GM23338 (cell line): ENCODE measurements at regions not wholly inside any gene's neighbourhood (a gene's known extent, or its start where the extent isn't known, plus 50 kb on each side); places are given as distances from the start of the nearest gene placed in this dataset.

Experiments
- ATAC-seq: fragments of 200-7000 bp; cut with Tn5 transposase; 3 replicates; pipeline ENCODE4 v1.9.1; 2020
- DNase-seq: peaks from one replicate; pipeline ENCODE4 v3.0.0-alpha.2; 2015; ENCODE audit warnings: low spot score
- H2AFZ ChIP-seq: fragments of 200-600 bp; sonication (generic); 2 replicates; pipeline ENCODE4 v1.8.0; 2016; ENCODE audit warnings: antibody characterized with exemption, mild to moderate bottlenecking, moderate library complexity
- H3F3A ChIP-seq: fragments of 200-600 bp; sonication (generic); replicated peaks from 2 replicates; pipeline ENCODE4 v1.8.0; 2017; ENCODE audit warnings: antibody characterized with exemption, mixed run types, low read depth
- H3K27ac ChIP-seq: fragments of 200-600 bp; sonication (generic); 2 replicates; pipeline ENCODE4 v1.6.1; 2016; ENCODE audit warnings: low read depth
- H3K27me3 ChIP-seq: fragments of 200-600 bp; sonication (generic); 2 replicates; pipeline ENCODE4 v1.8.0; 2016; ENCODE audit warnings: mild to moderate bottlenecking, mixed run types, moderate library complexity; ENCODE audit not compliant: insufficient read depth
- H3K36me3 ChIP-seq: fragments of 200-600 bp; sonication (generic); 2 replicates; pipeline ENCODE4 v1.8.0; 2016; ENCODE audit warnings: mild to moderate bottlenecking; ENCODE audit not compliant: insufficient read depth
- H3K4me1 ChIP-seq: fragments of 200-600 bp; sonication (generic); 2 replicates; pipeline ENCODE4 v1.8.0; 2016; ENCODE audit warnings: mild to moderate bottlenecking, moderate library complexity; ENCODE audit not compliant: insufficient read depth
- H3K4me2 ChIP-seq: fragments of 200-600 bp; sonication (generic); 2 replicates; pipeline ENCODE4 v1.7.1; 2017; ENCODE audit warnings: mixed run types
- H3K4me3 ChIP-seq: fragments of 200-600 bp; sonication (generic); 2 replicates; pipeline ENCODE4 v1.6.1; 2016; ENCODE audit warnings: mixed run types
- H3K79me2 ChIP-seq: fragments of 200-600 bp; sonication (generic); replicated peaks from 2 replicates; pipeline ENCODE4 v1.8.0; 2017; ENCODE audit warnings: mild to moderate bottlenecking; ENCODE audit not compliant: insufficient read depth
- H3K9me2 ChIP-seq: fragments of 200-600 bp; sonication (generic); 2 replicates; pipeline ENCODE4 v1.8.0; 2017; ENCODE audit not compliant: insufficient read depth
- H4K20me1 ChIP-seq: fragments of 200-600 bp; sonication (generic); replicated peaks from 2 replicates; pipeline ENCODE4 v1.8.0; 2017; ENCODE audit warnings: mild to moderate bottlenecking; ENCODE audit not compliant: insufficient read depth
- H3K27ac Mint-ChIP-seq: 2 replicates; pipeline ENCODE4 v1.8.0; 2020; ENCODE audit warnings: inconsistent platforms, mild to moderate bottlenecking, moderate library complexity, mixed read lengths
- H3K27me3 Mint-ChIP-seq: 3 replicates; pipeline ENCODE4 v1.8.0; 2022; ENCODE audit warnings: low read depth, mild to moderate bottlenecking, moderate library complexity, mixed read lengths, inconsistent platforms; ENCODE audit not compliant: insufficient read depth, poor library complexity
- H3K36me3 Mint-ChIP-seq: 3 replicates; pipeline ENCODE4 v1.8.0; 2021; ENCODE audit warnings: low read depth, mild to moderate bottlenecking, inconsistent platforms, moderate library complexity, mixed read lengths
- H3K4me1 Mint-ChIP-seq: 3 replicates; pipeline ENCODE4 v1.8.0; 2020; ENCODE audit warnings: mild to moderate bottlenecking, inconsistent platforms, mixed read lengths
- H3K4me3 Mint-ChIP-seq: 3 replicates; pipeline ENCODE4 v1.8.0; 2021; ENCODE audit warnings: moderate library complexity, mild to moderate bottlenecking, inconsistent platforms, mixed read lengths
- H3K9me3 Mint-ChIP-seq: 3 replicates; pipeline ENCODE4 v1.8.0; 2020; ENCODE audit warnings: moderate library complexity, mild to moderate bottlenecking, inconsistent platforms, mixed read lengths
- CREB1 ChIP-seq: fragments of 250-450 bp; sonication (Bioruptor Pico); IDR thresholded peaks from 2 replicates; pipeline ENCODE4 v1.5.0; 2020; ENCODE audit warnings: low read depth, mild to moderate bottlenecking, moderate library complexity
- CTCF ChIP-seq, 2 experiments: fragments of 200-600 bp in 1 of 2; sonication (generic) in 1 of 2; conservative IDR thresholded peaks; 2 replicates each; pipeline versions ENCODE4 v1.5.1 to v1.6.1; 2016 to 2017; ENCODE audit warnings: antibody characterized with exemption in 2 of 2, low read depth in 2 of 2, mild to moderate bottlenecking in 2 of 2, moderate library complexity in 1 of 2
- EZH2 ChIP-seq: fragments of 200-600 bp; sonication (generic); IDR thresholded peaks from one replicate; pipeline ENCODE4 v1.8.0; 2017; ENCODE audit warnings: antibody characterized with exemption, mild to moderate bottlenecking, low read depth; ENCODE audit not compliant: unreplicated experiment
- NANOG ChIP-seq: IDR thresholded peaks from 2 replicates; pipeline ENCODE4 v1.6.1; 2016; ENCODE audit warnings: antibody characterized with exemption, borderline replicate concordance
- POLR2AphosphoS5 ChIP-seq: IDR thresholded peaks from 2 replicates; pipeline ENCODE4 v1.6.1; 2016; ENCODE audit warnings: antibody characterized with exemption, low read depth
- STAT1 ChIP-seq: IDR thresholded peaks from one replicate; pipeline ENCODE4 v1.6.1; 2016; ENCODE audit warnings: antibody characterized with exemption; ENCODE audit not compliant: unreplicated experiment
- ZNF114 ChIP-seq: fragments of 250-450 bp; sonication (Bioruptor Pico); IDR thresholded peaks from 2 replicates; pipeline ENCODE4 v1.5.0; 2020; ENCODE audit warnings: mild to moderate bottlenecking, moderate library complexity
- TF ChIP-seq, protein P1 (sequence below): IDR thresholded peaks from one replicate; pipeline ENCODE4 v1.6.1; 2018; ENCODE audit warnings: antibody characterized with exemption; ENCODE audit not compliant: unreplicated experiment
- TF ChIP-seq, protein P2 (sequence below): IDR thresholded peaks from 2 replicates; pipeline ENCODE4 v1.6.1; 2016; ENCODE audit warnings: antibody characterized with exemption
- TF ChIP-seq, protein P3 (sequence below): fragments of 250-450 bp; sonication (Bioruptor Pico); IDR thresholded peaks from 2 replicates; pipeline ENCODE4 v1.5.0; 2020; ENCODE audit warnings: mild to moderate bottlenecking, moderate library complexity

DNA sequence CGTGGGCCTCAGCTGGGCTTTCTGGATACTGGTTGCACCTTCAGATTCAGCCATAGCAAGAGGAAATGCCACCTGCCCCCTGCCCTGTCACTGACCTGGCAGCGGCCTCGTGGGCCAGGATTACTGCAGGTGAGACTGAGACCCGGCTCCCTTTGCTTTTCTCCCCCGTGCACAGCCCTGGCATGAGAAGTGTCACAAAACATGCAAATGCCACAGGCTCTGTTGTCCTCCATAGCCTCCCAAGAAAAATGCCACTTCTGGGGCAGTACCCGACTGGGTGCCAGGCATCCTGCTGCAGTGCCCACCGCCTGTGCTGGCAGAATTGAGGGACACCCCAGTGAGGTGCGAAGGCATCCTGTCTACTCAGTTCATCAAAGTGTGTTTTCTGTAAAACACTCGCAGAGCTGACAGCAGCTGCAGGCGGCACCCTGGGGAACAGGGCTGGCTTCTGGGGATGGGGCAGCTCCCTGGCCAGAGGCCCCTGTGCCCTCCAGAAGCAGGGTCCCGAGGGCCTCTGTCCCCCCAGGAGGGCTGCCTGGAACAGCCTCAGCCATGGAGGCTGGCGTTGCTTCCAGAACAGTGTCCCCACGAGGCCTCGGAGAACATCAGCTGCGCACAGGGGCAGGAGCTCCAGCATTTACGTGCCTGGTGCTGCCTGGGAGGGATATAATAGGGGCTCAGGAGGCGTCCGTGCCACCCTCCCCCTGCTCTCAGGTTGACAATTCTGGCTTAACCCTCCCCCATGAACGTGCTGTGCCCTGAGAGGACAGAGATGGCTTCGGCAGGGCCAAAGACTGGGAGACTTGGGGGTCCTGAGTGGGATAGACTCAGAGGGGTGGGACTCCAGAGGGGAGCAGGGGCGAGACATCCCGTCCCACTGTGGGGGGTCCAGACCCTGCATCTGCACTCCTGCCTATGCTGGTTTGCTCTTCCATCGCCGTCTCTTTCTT is 99.5 kb upstream of the NKX1-1 start (continued):
- TF ChIP-seq, protein P1, sequence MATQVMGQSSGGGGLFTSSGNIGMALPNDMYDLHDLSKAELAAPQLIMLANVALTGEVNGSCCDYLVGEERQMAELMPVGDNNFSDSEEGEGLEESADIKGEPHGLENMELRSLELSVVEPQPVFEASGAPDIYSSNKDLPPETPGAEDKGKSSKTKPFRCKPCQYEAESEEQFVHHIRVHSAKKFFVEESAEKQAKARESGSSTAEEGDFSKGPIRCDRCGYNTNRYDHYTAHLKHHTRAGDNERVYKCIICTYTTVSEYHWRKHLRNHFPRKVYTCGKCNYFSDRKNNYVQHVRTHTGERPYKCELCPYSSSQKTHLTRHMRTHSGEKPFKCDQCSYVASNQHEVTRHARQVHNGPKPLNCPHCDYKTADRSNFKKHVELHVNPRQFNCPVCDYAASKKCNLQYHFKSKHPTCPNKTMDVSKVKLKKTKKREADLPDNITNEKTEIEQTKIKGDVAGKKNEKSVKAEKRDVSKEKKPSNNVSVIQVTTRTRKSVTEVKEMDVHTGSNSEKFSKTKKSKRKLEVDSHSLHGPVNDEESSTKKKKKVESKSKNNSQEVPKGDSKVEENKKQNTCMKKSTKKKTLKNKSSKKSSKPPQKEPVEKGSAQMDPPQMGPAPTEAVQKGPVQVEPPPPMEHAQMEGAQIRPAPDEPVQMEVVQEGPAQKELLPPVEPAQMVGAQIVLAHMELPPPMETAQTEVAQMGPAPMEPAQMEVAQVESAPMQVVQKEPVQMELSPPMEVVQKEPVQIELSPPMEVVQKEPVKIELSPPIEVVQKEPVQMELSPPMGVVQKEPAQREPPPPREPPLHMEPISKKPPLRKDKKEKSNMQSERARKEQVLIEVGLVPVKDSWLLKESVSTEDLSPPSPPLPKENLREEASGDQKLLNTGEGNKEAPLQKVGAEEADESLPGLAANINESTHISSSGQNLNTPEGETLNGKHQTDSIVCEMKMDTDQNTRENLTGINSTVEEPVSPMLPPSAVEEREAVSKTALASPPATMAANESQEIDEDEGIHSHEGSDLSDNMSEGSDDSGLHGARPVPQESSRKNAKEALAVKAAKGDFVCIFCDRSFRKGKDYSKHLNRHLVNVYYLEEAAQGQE = no peak
- TF ChIP-seq CTCF (conservative IDR thresholded peaks at IDR 0.05; ENCODE audit: low read depth in 2 of 2) (no peak), STAT1 (no peak), NANOG (no peak), CREB1 (CRISPR knock-in tag) (no peak), EZH2 (no peak), ZNF114 (CRISPR knock-in tag) (no peak), POLR2AphosphoS5 (no peak)
- TF ChIP-seq, protein P2, sequence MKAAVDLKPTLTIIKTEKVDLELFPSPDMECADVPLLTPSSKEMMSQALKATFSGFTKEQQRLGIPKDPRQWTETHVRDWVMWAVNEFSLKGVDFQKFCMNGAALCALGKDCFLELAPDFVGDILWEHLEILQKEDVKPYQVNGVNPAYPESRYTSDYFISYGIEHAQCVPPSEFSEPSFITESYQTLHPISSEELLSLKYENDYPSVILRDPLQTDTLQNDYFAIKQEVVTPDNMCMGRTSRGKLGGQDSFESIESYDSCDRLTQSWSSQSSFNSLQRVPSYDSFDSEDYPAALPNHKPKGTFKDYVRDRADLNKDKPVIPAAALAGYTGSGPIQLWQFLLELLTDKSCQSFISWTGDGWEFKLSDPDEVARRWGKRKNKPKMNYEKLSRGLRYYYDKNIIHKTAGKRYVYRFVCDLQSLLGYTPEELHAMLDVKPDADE = no peak

- Mint-ChIP-seq H3K27ac (no peak overlapping the region), H3K36me3 (no peaks in the 10 kb centered on the region), H3K27me3 (peaks cover 10% of the 10 kb centered on the region), H3K9me3 (no peaks in the 10 kb centered on the region), H3K4me3 (no peak overlapping the region), H3K4me1 (peaks cover 7% of the 10 kb centered on the region)
- no peaks in the 10 kb centered on the region for H4K20me1 ChIP-seq
- H3K27ac ChIP-seq = no peak overlapping the region
- no peak overlapping the region for H3K4me3 ChIP-seq
- H3K4me1 ChIP-seq = no peaks in the 10 kb centered on the region
- no peak overlapping the region for H3K4me2 ChIP-seq
- H2AFZ ChIP-seq = no peak overlapping the region
- ATAC-seq (no peak), DNase-seq (no peak)
- H3K27me3 ChIP-seq = no peaks in the 10 kb centered on the region
- H3K36me3 ChIP-seq = no peaks in the 10 kb centered on the region
- H3K79me2 ChIP-seq = no peaks in the 10 kb centered on the region
- H3F3A ChIP-seq = no peaks in the 10 kb centered on the region
- no peaks in the 10 kb centered on the region for H3K9me2 ChIP-seq
- TF ChIP-seq POLR2AphosphoS5 = no peak
- TF ChIP-seq, protein P3, sequence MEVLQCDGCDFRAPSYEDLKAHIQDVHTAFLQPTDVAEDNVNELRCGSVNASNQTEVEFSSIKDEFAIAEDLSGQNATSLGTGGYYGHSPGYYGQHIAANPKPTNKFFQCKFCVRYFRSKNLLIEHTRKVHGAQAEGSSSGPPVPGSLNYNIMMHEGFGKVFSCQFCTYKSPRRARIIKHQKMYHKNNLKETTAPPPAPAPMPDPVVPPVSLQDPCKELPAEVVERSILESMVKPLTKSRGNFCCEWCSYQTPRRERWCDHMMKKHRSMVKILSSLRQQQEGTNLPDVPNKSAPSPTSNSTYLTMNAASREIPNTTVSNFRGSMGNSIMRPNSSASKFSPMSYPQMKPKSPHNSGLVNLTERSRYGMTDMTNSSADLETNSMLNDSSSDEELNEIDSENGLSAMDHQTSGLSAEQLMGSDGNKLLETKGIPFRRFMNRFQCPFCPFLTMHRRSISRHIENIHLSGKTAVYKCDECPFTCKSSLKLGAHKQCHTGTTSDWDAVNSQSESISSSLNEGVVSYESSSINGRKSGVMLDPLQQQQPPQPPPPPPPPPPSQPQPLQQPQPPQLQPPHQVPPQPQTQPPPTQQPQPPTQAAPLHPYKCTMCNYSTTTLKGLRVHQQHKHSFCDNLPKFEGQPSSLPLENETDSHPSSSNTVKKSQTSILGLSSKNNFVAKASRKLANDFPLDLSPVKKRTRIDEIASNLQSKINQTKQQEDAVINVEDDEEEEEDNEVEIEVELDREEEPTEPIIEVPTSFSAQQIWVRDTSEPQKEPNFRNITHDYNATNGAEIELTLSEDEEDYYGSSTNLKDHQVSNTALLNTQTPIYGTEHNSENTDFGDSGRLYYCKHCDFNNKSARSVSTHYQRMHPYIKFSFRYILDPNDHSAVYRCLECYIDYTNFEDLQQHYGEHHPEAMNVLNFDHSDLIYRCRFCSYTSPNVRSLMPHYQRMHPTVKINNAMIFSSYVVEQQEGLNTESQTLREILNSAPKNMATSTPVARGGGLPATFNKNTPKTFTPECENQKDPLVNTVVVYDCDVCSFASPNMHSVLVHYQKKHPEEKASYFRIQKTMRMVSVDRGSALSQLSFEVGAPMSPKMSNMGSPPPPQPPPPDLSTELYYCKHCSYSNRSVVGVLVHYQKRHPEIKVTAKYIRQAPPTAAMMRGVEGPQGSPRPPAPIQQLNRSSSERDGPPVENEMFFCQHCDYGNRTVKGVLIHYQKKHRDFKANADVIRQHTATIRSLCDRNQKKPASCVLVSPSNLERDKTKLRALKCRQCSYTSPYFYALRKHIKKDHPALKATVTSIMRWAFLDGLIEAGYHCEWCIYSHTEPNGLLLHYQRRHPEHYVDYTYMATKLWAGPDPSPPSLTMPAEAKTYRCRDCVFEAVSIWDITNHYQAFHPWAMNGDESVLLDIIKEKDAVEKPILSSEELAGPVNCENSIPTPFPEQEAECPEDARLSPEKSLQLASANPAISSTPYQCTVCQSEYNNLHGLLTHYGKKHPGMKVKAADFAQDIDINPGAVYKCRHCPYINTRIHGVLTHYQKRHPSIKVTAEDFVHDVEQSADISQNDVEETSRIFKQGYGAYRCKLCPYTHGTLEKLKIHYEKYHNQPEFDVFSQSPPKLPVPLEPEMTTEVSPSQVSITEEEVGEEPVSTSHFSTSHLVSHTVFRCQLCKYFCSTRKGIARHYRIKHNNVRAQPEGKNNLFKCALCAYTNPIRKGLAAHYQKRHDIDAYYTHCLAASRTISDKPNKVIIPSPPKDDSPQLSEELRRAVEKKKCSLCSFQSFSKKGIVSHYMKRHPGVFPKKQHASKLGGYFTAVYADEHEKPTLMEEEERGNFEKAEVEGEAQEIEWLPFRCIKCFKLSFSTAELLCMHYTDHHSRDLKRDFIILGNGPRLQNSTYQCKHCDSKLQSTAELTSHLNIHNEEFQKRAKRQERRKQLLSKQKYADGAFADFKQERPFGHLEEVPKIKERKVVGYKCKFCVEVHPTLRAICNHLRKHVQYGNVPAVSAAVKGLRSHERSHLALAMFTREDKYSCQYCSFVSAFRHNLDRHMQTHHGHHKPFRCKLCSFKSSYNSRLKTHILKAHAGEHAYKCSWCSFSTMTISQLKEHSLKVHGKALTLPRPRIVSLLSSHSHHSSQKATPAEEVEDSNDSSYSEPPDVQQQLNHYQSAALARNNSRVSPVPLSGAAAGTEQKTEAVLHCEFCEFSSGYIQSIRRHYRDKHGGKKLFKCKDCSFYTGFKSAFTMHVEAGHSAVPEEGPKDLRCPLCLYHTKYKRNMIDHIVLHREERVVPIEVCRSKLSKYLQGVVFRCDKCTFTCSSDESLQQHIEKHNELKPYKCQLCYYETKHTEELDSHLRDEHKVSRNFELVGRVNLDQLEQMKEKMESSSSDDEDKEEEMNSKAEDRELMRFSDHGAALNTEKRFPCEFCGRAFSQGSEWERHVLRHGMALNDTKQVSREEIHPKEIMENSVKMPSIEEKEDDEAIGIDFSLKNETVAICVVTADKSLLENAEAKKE (CRISPR knock-in tag) = no peak
Observed at GRCh38 chr4:1504595-1505500, 98.6 kb upstream of the NKX1-1 start.
